Sigmoid colon (tissue), 4 donors: ENCODE measurements at regions not wholly inside any gene's neighbourhood (a gene's known extent, or its start where the extent isn't known, plus 50 kb on each side); places are given as distances from the start of the nearest gene placed in this dataset.
"Not testable (repeated sequence)": the region's sequence is repeated elsewhere in the genome, so short reads cannot be mapped to it uniquely, and the experiment has no call there.

Experiments
- EP300 ChIP-seq, 4 donors: sonication (generic); formaldehyde crosslinking; IDR thresholded peaks; one replicate each; pipeline ENCODE4 v1.6.1; 2017; ENCODE audit warnings: antibody characterized with exemption in 4 of 4
- POLR2A ChIP-seq, 2 donors: fragments of 450-650 bp; IDR thresholded peaks; one replicate each; pipeline ENCODE4 v1.6.1; 2016; ENCODE audit warnings: antibody characterized with exemption in 2 of 2, mild to moderate bottlenecking in 2 of 2, moderate library complexity in 2 of 2
- POLR2AphosphoS5 ChIP-seq, 4 donors: sonication (generic); formaldehyde crosslinking; IDR thresholded peaks; one replicate each; pipeline ENCODE4 v1.6.1; 2017; ENCODE audit warnings: antibody characterized with exemption in 4 of 4
- TF ChIP-seq, protein P1 (sequence below), 4 experiments: fragments of 450-650 bp in 3 of 4; fragments of 200-600 bp in 1 of 4; IDR thresholded peaks; one replicate each; pipeline ENCODE4 v1.5.1; 2016 to 2019; ENCODE audit warnings: antibody characterized with exemption in 4 of 4, mild to moderate bottlenecking in 3 of 4, moderate library complexity in 2 of 4

- TF ChIP-seq, protein P1, sequence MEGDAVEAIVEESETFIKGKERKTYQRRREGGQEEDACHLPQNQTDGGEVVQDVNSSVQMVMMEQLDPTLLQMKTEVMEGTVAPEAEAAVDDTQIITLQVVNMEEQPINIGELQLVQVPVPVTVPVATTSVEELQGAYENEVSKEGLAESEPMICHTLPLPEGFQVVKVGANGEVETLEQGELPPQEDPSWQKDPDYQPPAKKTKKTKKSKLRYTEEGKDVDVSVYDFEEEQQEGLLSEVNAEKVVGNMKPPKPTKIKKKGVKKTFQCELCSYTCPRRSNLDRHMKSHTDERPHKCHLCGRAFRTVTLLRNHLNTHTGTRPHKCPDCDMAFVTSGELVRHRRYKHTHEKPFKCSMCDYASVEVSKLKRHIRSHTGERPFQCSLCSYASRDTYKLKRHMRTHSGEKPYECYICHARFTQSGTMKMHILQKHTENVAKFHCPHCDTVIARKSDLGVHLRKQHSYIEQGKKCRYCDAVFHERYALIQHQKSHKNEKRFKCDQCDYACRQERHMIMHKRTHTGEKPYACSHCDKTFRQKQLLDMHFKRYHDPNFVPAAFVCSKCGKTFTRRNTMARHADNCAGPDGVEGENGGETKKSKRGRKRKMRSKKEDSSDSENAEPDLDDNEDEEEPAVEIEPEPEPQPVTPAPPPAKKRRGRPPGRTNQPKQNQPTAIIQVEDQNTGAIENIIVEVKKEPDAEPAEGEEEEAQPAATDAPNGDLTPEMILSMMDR (IDR thresholded peaks at IDR 0.05) = not testable (repeated sequence)
- TF ChIP-seq EP300, POLR2A, POLR2AphosphoS5 (IDR thresholded peaks at IDR 0.05): not testable (repeated sequence)
Observed at GRCh38 chr14:105680736-105681098, 154.3 kb downstream of the TMEM121 start.
